HCT116 (cell line): ENCODE measurements at regions not wholly inside any gene's neighbourhood (a gene's known extent, or its start where the extent isn't known, plus 50 kb on each side); places are given as distances from the start of the nearest gene placed in this dataset.

Experiments
- ATAC-seq: fragments of 200-7000 bp; cut with Tn5 transposase; 2 replicates; pipeline ENCODE4 v1.9.1; 2020; ENCODE audit warnings: mild to moderate bottlenecking, moderate library complexity
- BruUV-seq: library from RNA; stranded (reverse); fragments of 400-500 nt; replicated peaks from 2 replicates; lab custom pipeline; 2021; lab: Mats Ljungman, UMichigan
- CTCF ChIA-PET: fragments of 300-600 bp; sonication (Branson Sonifier 250); formaldehyde crosslinking; loops from one replicate; lab custom pipeline; 2021; ENCODE audit warnings: antibody characterized with exemption; lab: Charles Lee
- POLR2A ChIA-PET: fragments of 300-600, 350-600 bp; sonication (Branson Sonifier 250); formaldehyde crosslinking; loops from one replicate; lab custom pipeline; 2021; ENCODE audit warnings: antibody characterized with exemption; lab: Charles Lee
- RAD21 ChIA-PET, 2 experiments: fragments of 300-600 bp; sonication (Branson Sonifier 250); formaldehyde crosslinking; loops; one replicate each; lab custom pipeline; 2023; ENCODE audit warnings: low total read pairs in 2 of 2; ENCODE audit not compliant: uncharacterized antibody in 2 of 2, unreplicated experiment in 2 of 2, low non-redundant PET in 1 of 2; lab: Charles Lee
- DNase-seq: peaks from one replicate; pipeline ENCODE4 v3.0.0-alpha.2; 2010; ENCODE audit warnings: low read depth, low spot score
- H2AFZ ChIP-seq: fragments of 200-600 bp; shearing (Covaris generic), sonication (generic); 2 replicates; pipeline ENCODE4 v1.6.1; 2017; ENCODE audit warnings: low read depth, mixed run types, mixed read lengths, antibody characterized with exemption, low read length; ENCODE audit not compliant: poor library complexity, severe bottlenecking
- H3K27ac ChIP-seq: 2 replicates; pipeline ENCODE4 v1.5.1; 2012; ENCODE audit warnings: low read depth, low read length
- H3K27me3 ChIP-seq: fragments of 200-600 bp; sonication (generic); 2 replicates; pipeline ENCODE4 v1.6.1; 2016; ENCODE audit warnings: mixed run types, low read length, mixed read lengths; ENCODE audit not compliant: insufficient read depth
- H3K36me3 ChIP-seq, 2 experiments: fragments of 200-500 bp in 1 of 2; fragments of 200-600 bp in 1 of 2; sonication (Bioruptor generic) in 1 of 2; sonication (generic) in 1 of 2; 2 replicates each; pipeline versions ENCODE4 v1.5.1 to v1.6.1; 2014 to 2016; ENCODE audit warnings: low read length in 2 of 2, inconsistent platforms in 1 of 2, mixed read lengths in 1 of 2, mixed run types in 1 of 2; ENCODE audit not compliant: insufficient read depth in 2 of 2, control insufficient read depth in 1 of 2
- H3K4me1 ChIP-seq, 2 experiments: fragments of 200-600 bp in 1 of 2; sonication (generic) in 1 of 2; 2 replicates each; pipeline versions ENCODE4 v1.5.1 to v1.6.1; 2012 to 2017; ENCODE audit warnings: low read length in 2 of 2, inconsistent platforms in 1 of 2, mild to moderate bottlenecking in 1 of 2, mixed read lengths in 1 of 2, mixed run types in 1 of 2, moderate library complexity in 1 of 2; ENCODE audit not compliant: insufficient read depth in 2 of 2, control insufficient read depth in 1 of 2
- H3K4me2 ChIP-seq: fragments of 200-600 bp; sonication (generic); 2 replicates; pipeline ENCODE4 v1.6.1; 2017; ENCODE audit warnings: mixed run types, low read length, mixed read lengths
- H3K4me3 ChIP-seq, 2 experiments: fragments of 200-600 bp in 1 of 2; sonication (generic) in 1 of 2; replicated peaks in 1 of 2; 2 replicates each; pipeline ENCODE4 v1.5.1; 2011 to 2016; ENCODE audit warnings: low read length in 2 of 2, control low read depth in 1 of 2, low read depth in 1 of 2, mild to moderate bottlenecking in 1 of 2, mixed read lengths in 1 of 2, mixed run types in 1 of 2
- H3K79me2 ChIP-seq: fragments of 200-600 bp; sonication (generic); 2 replicates; pipeline ENCODE4 v1.6.1; 2017; ENCODE audit warnings: mild to moderate bottlenecking, mixed run types, low read length, moderate library complexity, mixed read lengths; ENCODE audit not compliant: insufficient read depth
- H3K9ac ChIP-seq: fragments of 200-600 bp; sonication (generic); 2 replicates; pipeline ENCODE4 v1.6.1; 2016; ENCODE audit warnings: low read length, mixed read lengths
- H3K9me2 ChIP-seq: fragments of 200-600 bp; sonication (generic), shearing (Covaris generic); 2 replicates; pipeline ENCODE4 v1.6.1; 2017; ENCODE audit warnings: mixed run types, mild to moderate bottlenecking, moderate library complexity; ENCODE audit not compliant: insufficient read depth
- H3K9me3 ChIP-seq, 2 experiments: fragments of 200-500 bp in 1 of 2; fragments of 200-600 bp in 1 of 2; sonication (Bioruptor generic) in 1 of 2; sonication (generic) in 1 of 2; 2 replicates each; pipeline ENCODE4 v1.6.1; 2014 to 2017; ENCODE audit warnings: low read length in 2 of 2, mixed read lengths in 2 of 2, inconsistent platforms in 1 of 2, low read depth in 1 of 2, mild to moderate bottlenecking in 1 of 2, mixed run types in 1 of 2, moderate library complexity in 1 of 2; ENCODE audit not compliant: control insufficient read depth in 1 of 2, insufficient read depth in 1 of 2
- H4K20me1 ChIP-seq: fragments of 200-600 bp; sonication (generic), shearing (Covaris generic); 2 replicates; pipeline ENCODE4 v1.6.1; 2017; ENCODE audit warnings: mixed run types, mild to moderate bottlenecking, moderate library complexity; ENCODE audit not compliant: insufficient read depth
- CTCF ChIP-seq, 3 experiments: fragments of 200-600 bp in 1 of 3; sonication (generic) in 1 of 3; IDR thresholded peaks in 2 of 3; conservative IDR thresholded peaks in 1 of 3; 2 replicates each; pipeline ENCODE4 v1.5.1; 2012 to 2017; ENCODE audit warnings: low read depth in 2 of 3, low read length in 2 of 3, antibody characterized with exemption in 1 of 3, borderline replicate concordance in 1 of 3, control low read depth in 1 of 3, mild to moderate bottlenecking in 1 of 3, mixed read lengths in 1 of 3, mixed run types in 1 of 3, moderate library complexity in 1 of 3; ENCODE audit not compliant: insufficient read depth in 1 of 3
- EGR1 ChIP-seq: IDR thresholded peaks from 2 replicates; pipeline ENCODE4 v1.6.1; 2012; ENCODE audit warnings: low read depth
- ELF1 ChIP-seq: IDR thresholded peaks from 2 replicates; pipeline ENCODE4 v1.6.1; 2012; ENCODE audit warnings: low read depth, borderline replicate concordance
- JUND ChIP-seq: IDR thresholded peaks from 2 replicates; pipeline ENCODE4 v1.6.1; 2012
- POLR2A ChIP-seq: IDR thresholded peaks from 2 replicates; pipeline ENCODE4 v1.7.0; 2011; ENCODE audit warnings: borderline replicate concordance; ENCODE audit not compliant: insufficient read depth, insufficient read length; ENCODE audit errors: extremely low read depth
- SIN3A ChIP-seq: IDR thresholded peaks from 2 replicates; pipeline ENCODE4 v1.6.1; 2012; ENCODE audit warnings: low read depth
- ZBTB33 ChIP-seq: IDR thresholded peaks from 2 replicates; pipeline ENCODE4 v1.6.1; 2011; ENCODE audit warnings: mild to moderate bottlenecking, low read length, moderate library complexity; ENCODE audit not compliant: insufficient replicate concordance; ENCODE audit errors: extremely low read depth
- ZFX ChIP-seq: fragments of 450-650 bp; IDR thresholded peaks from 2 replicates; pipeline ENCODE4 v1.6.1; 2017
- intact Hi-C: fragments of 100-400 bp; cut with micrococcal nuclease; formaldehyde crosslinking; loops from 2 replicates; pipeline ENCODE4 v1.10.0; 2022

- peaks cover 0 to 7% of the 10 kb centered on the region in 2 experiments; a peak in 1 of 4 replicates for H3K4me1 ChIP-seq
- no TSS peak for BruUV-seq
- POLR2A ChIA-PET = no interaction called here
Observed at GRCh38 chr18:23359421-23359820, 93.7 kb upstream of the RIOK3 start.

More at GRCh38 chr18:23359421-23359820, 93.7 kb upstream of the RIOK3 start:
- DNase-seq (no peak), ATAC-seq (no peak)
- Histone ChIP-seq H3K9ac (no peak overlapping the region), H3K4me2 (no peak overlapping the region), H3K27me3 (no peaks in the 10 kb centered on the region), H3K9me2 (no peaks in the 10 kb centered on the region), H3K79me2 (no peaks in the 10 kb centered on the region), H3K36me3 (no peaks in the 10 kb centered on the region), H3K9me3 (no peaks in the 10 kb centered on the region), H2AFZ (no peak overlapping the region), H3K27ac (no peak overlapping the region), H4K20me1 (no peaks in the 10 kb centered on the region), H3K4me3 (no peak overlapping the region)
- RAD21 ChIA-PET = no interaction called here
- CTCF ChIA-PET = no interaction called here
- intact Hi-C loops = no loop called here
- TF ChIP-seq ELF1 (no peak), JUND (no peak), ZFX (no peak), ZBTB33 (no peak), CTCF (IDR thresholded peaks at IDR 0.05 in 2 of 3, conservative IDR thresholded peaks at IDR 0.05 in 1 of 3; ENCODE audit: borderline replicate concordance in 1 of 3, insufficient read depth in 1 of 3, low read depth in 2 of 3, low read length in 2 of 3) (no peak), EGR1 (no peak), POLR2A (no peak), SIN3A (no peak)
